ENCODE measurements at regions not wholly inside any gene's neighbourhood (a gene's known extent, or its start where the extent isn't known, plus 50 kb on each side); places are given as distances from the start of the nearest gene placed in this dataset.
"Not testable (repeated sequence)": the region's sequence is repeated elsewhere in the genome, so short reads cannot be mapped to it uniquely, and the experiment has no call there.

DNA sequence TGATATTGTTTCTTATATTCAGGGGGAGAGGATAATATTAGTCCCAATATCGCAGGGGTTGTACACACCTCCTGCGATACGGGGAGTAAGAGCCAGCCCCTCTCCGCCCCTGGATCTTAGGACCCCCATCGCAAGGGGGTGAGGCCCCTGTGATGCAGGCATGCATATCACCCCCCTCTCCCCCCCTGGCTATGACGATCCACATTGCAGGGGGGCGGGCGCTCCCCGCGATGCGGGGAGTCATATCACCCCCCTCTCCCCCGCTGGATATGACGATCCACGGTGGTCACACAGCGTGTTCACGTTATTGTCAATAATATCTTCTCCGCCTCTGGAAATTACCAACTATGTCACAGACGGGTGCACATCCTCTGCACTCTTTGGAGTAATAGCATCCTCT lies 420.7 kb downstream of the DIRAS2 start:
- WGBS, 2 experiments (ENCODE audit: extremely low coverage in 1 of 2, insufficient coverage in 1 of 2, insufficient read length in 1 of 2, insufficient replicate concordance in 2 of 2, low coverage in 1 of 2, low lambda C conversion rate in 2 of 2, missing lambda C conversion rate in 1 of 2) = 90% methylated on average over 11 of the region's 18 CpGs; no CpG with 5 or more reads in 1 of the 2 experiments
- FAIRE-seq = not testable (repeated sequence)

More for the DNA sequence above, 420.7 kb downstream of the DIRAS2 start:
- H3K4me2 ChIP-seq (ENCODE audit: insufficient read depth in 1 of 2, low read depth in 2 of 2, low read length in 2 of 2); H3K4me3 ChIP-seq (ENCODE audit: extremely low read depth in 1 of 4, insufficient read depth in 2 of 4, low read depth in 3 of 4, low read length in 4 of 4); H2BK5ac ChIP-seq (ENCODE audit: low read depth, low read length); H3K56ac ChIP-seq (replicated peaks; ENCODE audit: insufficient read length, low read depth, low read length); H4K91ac ChIP-seq (replicated peaks; ENCODE audit: insufficient read length, low read length); H4K20me1 ChIP-seq (replicated peaks in 1 of 2; ENCODE audit: control insufficient read depth in 1 of 2, insufficient read depth in 2 of 2, low read length in 2 of 2); H2AFZ ChIP-seq (ENCODE audit: low read length); H3K27me3 ChIP-seq (replicated peaks in 1 of 4; ENCODE audit: control insufficient read depth in 3 of 4, extremely low read depth in 1 of 4, insufficient read depth in 3 of 4, low read length in 3 of 4); H3K23ac ChIP-seq (ENCODE audit: insufficient read length); H3K18ac ChIP-seq (ENCODE audit: extremely low read depth, low read length); H3K79me2 ChIP-seq (ENCODE audit: control insufficient read depth in 1 of 2, insufficient read depth in 2 of 2, low read length in 2 of 2); H3K9me3 ChIP-seq (ENCODE audit: insufficient read depth in 2 of 2, low read depth in 1 of 2, low read length in 1 of 2); H3K27ac ChIP-seq (ENCODE audit: low read depth, low read length); H4K5ac ChIP-seq (ENCODE audit: insufficient read length, low read depth, low read length); H3K79me1 ChIP-seq (ENCODE audit: low read depth, low read length); DNase-seq (ENCODE audit: low read depth in 1 of 2, low spot score in 2 of 2); H3K4me1 ChIP-seq (replicated peaks in 1 of 4; ENCODE audit: control insufficient read depth in 3 of 4, insufficient read depth in 4 of 4, low read length in 3 of 4); H3K14ac ChIP-seq (ENCODE audit: insufficient read length); H3K4ac ChIP-seq (replicated peaks; ENCODE audit: insufficient read length, low read depth, low read length); H3K9ac ChIP-seq (replicated peaks in 1 of 4; ENCODE audit: extremely low read depth in 1 of 4, low read depth in 3 of 4, low read length in 3 of 4); H2AK5ac ChIP-seq (ENCODE audit: low read depth, low read length); CTCF ChIA-PET (ENCODE audit: partially characterized antibody); H2BK120ac ChIP-seq (replicated peaks; ENCODE audit: low read depth, low read length); POLR2A ChIA-PET (ENCODE audit: partially characterized antibody); H2BK15ac ChIP-seq (ENCODE audit: low read length); H3K36me3 ChIP-seq (ENCODE audit: control insufficient read depth in 2 of 4, insufficient read depth in 4 of 4, low read length in 3 of 4); H2BK12ac ChIP-seq (ENCODE audit: low read depth, low read length); H4K8ac ChIP-seq (ENCODE audit: extremely low read depth, insufficient read depth, low read length); H2BK20ac ChIP-seq (ENCODE audit: low read length); H3K23me2 ChIP-seq (ENCODE audit: low read depth, low read length): not testable (repeated sequence)

Measured in H1 (cell line).